Calu3 (cell line): ENCODE measurements at regions not wholly inside any gene's neighbourhood (a gene's known extent, or its start where the extent isn't known, plus 50 kb on each side); places are given as distances from the start of the nearest gene placed in this dataset.

Experiments used
- BruUV-seq: library from RNA; stranded (reverse); fragments of 400-500 nt; replicated peaks from 2 replicates; lab custom pipeline; 2021; lab: Mats Ljungman, UMichigan
- CTCF ChIA-PET: fragments of 300-600 bp; sonication (Branson Sonifier 250); formaldehyde crosslinking; loops from one replicate; lab custom pipeline; 2022; ENCODE audit warnings: antibody characterized with exemption; lab: Charles Lee
- DNase-seq: peaks from one replicate; pipeline ENCODE4 v3.0.0; 2022
- H3K27ac Mint-ChIP-seq: one replicate; pipeline ENCODE4 v1.8.0; 2022; ENCODE audit warnings: mixed read lengths; ENCODE audit not compliant: unreplicated experiment
- H3K27me3 Mint-ChIP-seq: one replicate; pipeline ENCODE4 v1.8.0; 2022; ENCODE audit warnings: mixed read lengths; ENCODE audit not compliant: unreplicated experiment
- H3K36me3 Mint-ChIP-seq: one replicate; pipeline ENCODE4 v1.8.0; 2022; ENCODE audit warnings: mild to moderate bottlenecking, moderate library complexity, mixed read lengths; ENCODE audit not compliant: insufficient read depth, unreplicated experiment
- H3K4me1 Mint-ChIP-seq: one replicate; pipeline ENCODE4 v1.8.0; 2022; ENCODE audit warnings: mild to moderate bottlenecking, low read depth, mixed read lengths; ENCODE audit not compliant: unreplicated experiment
- H3K4me3 Mint-ChIP-seq: one replicate; pipeline ENCODE4 v1.8.0; 2022; ENCODE audit warnings: mild to moderate bottlenecking, low read depth, moderate library complexity, mixed read lengths; ENCODE audit not compliant: unreplicated experiment
- H3K9me3 Mint-ChIP-seq: one replicate; pipeline ENCODE4 v1.8.0; 2022; ENCODE audit warnings: low read depth, mixed read lengths; ENCODE audit not compliant: unreplicated experiment
- intact Hi-C: fragments of 100-400 bp; cut with micrococcal nuclease; formaldehyde crosslinking; loops from one replicate; pipeline ENCODE4 v1.10.0; 2022; ENCODE audit not compliant: unreplicated experiment
- TF ChIP-seq, protein P1 (sequence below): fragments of 200-600 bp; IDR thresholded peaks from one replicate; pipeline ENCODE4 v1.8.0; 2022; ENCODE audit warnings: antibody characterized with exemption; ENCODE audit not compliant: unreplicated experiment

DNA sequence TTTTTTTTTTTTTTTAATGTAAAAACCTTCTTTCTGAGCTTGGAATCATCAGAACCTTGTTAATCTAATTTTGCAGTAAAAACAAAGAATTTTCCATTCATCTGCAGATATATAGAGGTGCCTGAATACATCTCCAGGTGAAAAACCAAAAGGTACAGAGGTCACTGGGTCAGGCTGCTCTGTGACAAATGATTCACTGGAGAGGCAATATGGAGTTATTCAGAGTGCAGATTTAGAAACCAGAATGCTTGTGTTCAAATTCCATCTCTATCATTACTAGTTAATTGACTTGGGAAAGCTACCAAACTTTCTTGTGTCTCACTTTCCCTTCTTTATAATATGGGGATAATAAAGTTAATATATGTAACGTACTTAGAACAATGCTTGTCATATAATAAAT is 51.5 kb upstream of the C1orf53 start:
- H3K27ac Mint-ChIP-seq, result no peak overlapping the region
- TF ChIP-seq, protein P1, sequence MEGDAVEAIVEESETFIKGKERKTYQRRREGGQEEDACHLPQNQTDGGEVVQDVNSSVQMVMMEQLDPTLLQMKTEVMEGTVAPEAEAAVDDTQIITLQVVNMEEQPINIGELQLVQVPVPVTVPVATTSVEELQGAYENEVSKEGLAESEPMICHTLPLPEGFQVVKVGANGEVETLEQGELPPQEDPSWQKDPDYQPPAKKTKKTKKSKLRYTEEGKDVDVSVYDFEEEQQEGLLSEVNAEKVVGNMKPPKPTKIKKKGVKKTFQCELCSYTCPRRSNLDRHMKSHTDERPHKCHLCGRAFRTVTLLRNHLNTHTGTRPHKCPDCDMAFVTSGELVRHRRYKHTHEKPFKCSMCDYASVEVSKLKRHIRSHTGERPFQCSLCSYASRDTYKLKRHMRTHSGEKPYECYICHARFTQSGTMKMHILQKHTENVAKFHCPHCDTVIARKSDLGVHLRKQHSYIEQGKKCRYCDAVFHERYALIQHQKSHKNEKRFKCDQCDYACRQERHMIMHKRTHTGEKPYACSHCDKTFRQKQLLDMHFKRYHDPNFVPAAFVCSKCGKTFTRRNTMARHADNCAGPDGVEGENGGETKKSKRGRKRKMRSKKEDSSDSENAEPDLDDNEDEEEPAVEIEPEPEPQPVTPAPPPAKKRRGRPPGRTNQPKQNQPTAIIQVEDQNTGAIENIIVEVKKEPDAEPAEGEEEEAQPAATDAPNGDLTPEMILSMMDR, result no peak
- H3K4me1 Mint-ChIP-seq, result peaks cover 12% of the 10 kb centered on the region
- no TSS peak for BruUV-seq
- intact Hi-C loops, result no loop called here
- CTCF ChIA-PET, result interaction anchor here (0.6 kb wide), 2 partner anchors 27 to 194 kb away, joined by 3 read pairs; no protein-coding TSS in a partner anchor
- H3K9me3 Mint-ChIP-seq, result no peaks in the 10 kb centered on the region
- H3K27me3 Mint-ChIP-seq, result no peaks in the 10 kb centered on the region
- H3K4me3 Mint-ChIP-seq, result no peak overlapping the region
- DNase-seq, result no peak
- H3K36me3 Mint-ChIP-seq, result no peaks in the 10 kb centered on the region

GRCh38 chr1:197850042-197850441 is 52.4 kb upstream of the C1orf53 start:
- no peak overlapping the region for H3K27ac Mint-ChIP-seq
- no peaks in the 10 kb centered on the region for H3K9me3 Mint-ChIP-seq
- H3K4me3 Mint-ChIP-seq, result no peak overlapping the region
- H3K36me3 Mint-ChIP-seq, result no peaks in the 10 kb centered on the region
- CTCF ChIA-PET, result interaction anchor here (0.6 kb wide), 1 partner anchor 26 kb away, joined by 3 read pairs; no protein-coding TSS in a partner anchor
- intact Hi-C loops, result no loop called here
- no peak for DNase-seq
- H3K27me3 Mint-ChIP-seq, result no peaks in the 10 kb centered on the region
- peaks cover 12% of the 10 kb centered on the region for H3K4me1 Mint-ChIP-seq
- BruUV-seq, result no TSS peak
- TF ChIP-seq, protein P1, result no peak

GRCh38 chr1:197848350-197848749 is 54.1 kb upstream of the C1orf53 start:
- no TSS peak for BruUV-seq
- no peaks in the 10 kb centered on the region for H3K9me3 Mint-ChIP-seq
- peaks cover 12% of the 10 kb centered on the region for H3K4me1 Mint-ChIP-seq
- H3K27me3 Mint-ChIP-seq, result no peaks in the 10 kb centered on the region
- H3K4me3 Mint-ChIP-seq, result no peak overlapping the region
- TF ChIP-seq, protein P1, result no peak
- intact Hi-C loops, result no loop called here
- H3K36me3 Mint-ChIP-seq, result no peaks in the 10 kb centered on the region
- CTCF ChIA-PET, result no interaction called here
- H3K27ac Mint-ChIP-seq, result no peak overlapping the region
- DNase-seq, result no peak

- Mint-ChIP-seq H3K27me3 (no peaks in the 10 kb centered on the region), H3K4me1 (no peaks in the 10 kb centered on the region), H3K4me3 (no peak overlapping the region), H3K36me3 (no peaks in the 10 kb centered on the region), H3K9me3 (no peaks in the 10 kb centered on the region), H3K27ac (no peak overlapping the region)
- CTCF ChIA-PET, result no interaction called here
- TF ChIP-seq, protein P1, result no peak
- no TSS peak for BruUV-seq
- DNase-seq, result no peak
- intact Hi-C loops, result no loop called here
Observed at GRCh38 chr1:197845886-197846285, 56.5 kb upstream of the C1orf53 start.
